IMR-90 (cell line): ENCODE measurements at regions not wholly inside any gene's neighbourhood (a gene's known extent, or its start where the extent isn't known, plus 50 kb on each side); places are given as distances from the start of the nearest gene placed in this dataset.

ENCODE experiments used
- ATAC-seq: fragments of 200-7000 bp; cut with Tn5 transposase; 2 replicates; pipeline ENCODE4 v1.9.1; 2020; ENCODE audit warnings: low read depth, mild to moderate bottlenecking, moderate library complexity
- BruUV-seq: library from RNA; stranded (reverse); fragments of 400-500 nt; replicated peaks from 2 replicates; lab custom pipeline; 2021; lab: Mats Ljungman, UMichigan
- CTCF ChIA-PET: fragments of 300-600 bp; formaldehyde crosslinking; extraction: SDS; loops from one replicate; lab custom pipeline; 2021; ENCODE audit warnings: antibody characterized with exemption; lab: Yijun Ruan, JAX
- POLR2A ChIA-PET: fragments of 300-600 bp; sonication (Branson Sonifier 250); formaldehyde crosslinking; loops from one replicate; lab custom pipeline; 2022; ENCODE audit warnings: antibody characterized with exemption; ENCODE audit not compliant: unreplicated experiment; lab: Charles Lee
- DNase-seq: peaks from one replicate; pipeline ENCODE4 v3.0.0; 2013
- H2AFZ ChIP-seq: replicated peaks from 2 replicates; pipeline ENCODE3; 2013; ENCODE audit warnings: low read length, mild to moderate bottlenecking; ENCODE audit not compliant: poor library complexity
- H2AK5ac ChIP-seq: 2 replicates; pipeline ENCODE4 v1.6.1; 2013; ENCODE audit warnings: low read depth, low read length, inconsistent platforms
- H2AK9ac ChIP-seq: replicated peaks from 2 replicates; pipeline ENCODE3; 2013; ENCODE audit warnings: mild to moderate bottlenecking, low read depth, low read length, moderate library complexity; ENCODE audit not compliant: poor library complexity
- H2BK120ac ChIP-seq: 2 replicates; pipeline ENCODE4 v1.6.1; 2013; ENCODE audit warnings: low read depth, low read length, inconsistent platforms
- H2BK15ac ChIP-seq: 3 replicates; pipeline ENCODE4 v1.6.1; 2013; ENCODE audit warnings: low read depth, low read length, inconsistent platforms
- H2BK20ac ChIP-seq: 2 replicates; pipeline ENCODE4 v1.6.1; 2013; ENCODE audit warnings: low read depth, mild to moderate bottlenecking, inconsistent platforms, low read length, moderate library complexity
- H2BK5ac ChIP-seq: 2 replicates; pipeline ENCODE4 v1.6.1; 2013; ENCODE audit warnings: mild to moderate bottlenecking, low read depth, low read length, inconsistent platforms; ENCODE audit not compliant: poor library complexity, severe bottlenecking
- H3K14ac ChIP-seq: replicated peaks from 2 replicates; pipeline ENCODE4 v1.6.1; 2013; ENCODE audit warnings: low read depth, low read length, inconsistent platforms
- H3K18ac ChIP-seq: 2 replicates; pipeline ENCODE4 v1.6.1; 2013; ENCODE audit warnings: low read depth, low read length, control low read depth
- H3K23ac ChIP-seq: 2 replicates; pipeline ENCODE4 v1.6.1; 2013; ENCODE audit warnings: low read depth, low read length, inconsistent platforms
- H3K27ac ChIP-seq: 2 replicates; pipeline ENCODE4 v1.5.1; 2013; ENCODE audit warnings: mild to moderate bottlenecking, control low read depth, low read length; ENCODE audit not compliant: insufficient read depth
- H3K27me3 ChIP-seq: 2 replicates; pipeline ENCODE4 v1.6.1; 2013; ENCODE audit warnings: low read length; ENCODE audit not compliant: control insufficient read depth, insufficient read depth
- H3K36me3 ChIP-seq: 2 replicates; pipeline ENCODE4 v1.6.1; 2013; ENCODE audit warnings: low read length, mixed read lengths; ENCODE audit not compliant: control insufficient read depth, insufficient read depth
- H3K4ac ChIP-seq: 2 replicates; pipeline ENCODE4 v1.6.1; 2013; ENCODE audit warnings: low read depth, low read length, inconsistent platforms
- H3K4me1 ChIP-seq: 2 replicates; pipeline ENCODE4 v1.6.1; 2013; ENCODE audit warnings: low read length, mixed read lengths; ENCODE audit not compliant: control insufficient read depth, insufficient read depth
- H3K4me2 ChIP-seq: 2 replicates; pipeline ENCODE4 v1.6.1; 2013; ENCODE audit warnings: low read depth, mild to moderate bottlenecking, control low read depth, low read length, moderate library complexity
- H3K4me3 ChIP-seq: 2 replicates; pipeline ENCODE4 v1.5.1; 2013; ENCODE audit warnings: low read depth, mild to moderate bottlenecking, control low read depth, low read length, moderate library complexity; ENCODE audit not compliant: insufficient read depth
- H3K56ac ChIP-seq: 2 replicates; pipeline ENCODE4 v1.6.1; 2013; ENCODE audit warnings: low read length, inconsistent platforms; ENCODE audit not compliant: insufficient read depth; ENCODE audit errors: extremely low read depth
- H3K79me1 ChIP-seq, 2 experiments: 2 replicates each; pipeline ENCODE4 v1.6.1; 2013; ENCODE audit warnings: low read length in 2 of 2, inconsistent platforms in 1 of 2, low read depth in 1 of 2
- H3K9ac ChIP-seq: 2 replicates; pipeline ENCODE4 v1.6.1; 2013; ENCODE audit warnings: low read depth, low read length, control low read depth
- H3K9me1 ChIP-seq: 2 replicates; pipeline ENCODE4 v1.6.1; 2013; ENCODE audit warnings: low read length, inconsistent platforms; ENCODE audit not compliant: insufficient read depth
- H3K9me3 ChIP-seq: 2 replicates; pipeline ENCODE4 v1.6.1; 2013; ENCODE audit warnings: low read length; ENCODE audit not compliant: control insufficient read depth, insufficient read depth
- H4K20me1 ChIP-seq: 2 replicates; pipeline ENCODE4 v1.6.1; 2013; ENCODE audit warnings: low read length, inconsistent platforms; ENCODE audit not compliant: insufficient read depth
- H4K5ac ChIP-seq: 2 replicates; pipeline ENCODE4 v1.6.1; 2013; ENCODE audit warnings: mild to moderate bottlenecking, low read depth, low read length, control low read depth
- H4K8ac ChIP-seq, 2 experiments: 2 replicates each; pipeline ENCODE4 v1.6.1; 2013; ENCODE audit warnings: low read depth in 2 of 2, low read length in 2 of 2, control low read depth in 1 of 2, inconsistent platforms in 1 of 2
- H4K91ac ChIP-seq: 2 replicates; pipeline ENCODE4 v1.6.1; 2013; ENCODE audit warnings: low read depth, low read length, inconsistent platforms; ENCODE audit not compliant: insufficient read depth
- BHLHE40 ChIP-seq: fragments of 150-350 bp; IDR thresholded peaks from 2 replicates; pipeline ENCODE4 v1.6.1; 2016; ENCODE audit warnings: mild to moderate bottlenecking, low read depth, low read length
- CEBPB ChIP-seq: IDR thresholded peaks from 2 replicates; pipeline ENCODE4 v1.6.1; 2012; ENCODE audit warnings: low read depth, low read length, improper control_type of control experiment
- CHD1 ChIP-seq: IDR thresholded peaks from 2 replicates; pipeline ENCODE4 v1.6.1; 2012; ENCODE audit warnings: low read depth, low read length, improper control_type of control experiment
- CTCF ChIP-seq: conservative IDR thresholded peaks from 2 replicates; pipeline ENCODE4 v1.5.1; 2012; ENCODE audit warnings: mild to moderate bottlenecking, low read depth, low read length, improper control_type of control experiment
- ELK1 ChIP-seq: fragments of 150-350 bp; IDR thresholded peaks from 2 replicates; pipeline ENCODE4 v1.6.1; 2016; ENCODE audit warnings: low read depth, mild to moderate bottlenecking, low read length, moderate library complexity, borderline replicate concordance
- FOS ChIP-seq: fragments of 150-350 bp; IDR thresholded peaks from 2 replicates; pipeline ENCODE4 v1.6.1; 2016; ENCODE audit warnings: low read depth, low read length
- MAFK ChIP-seq: IDR thresholded peaks from 2 replicates; pipeline ENCODE4 v1.6.1; 2012; ENCODE audit warnings: low read depth, low read length, improper control_type of control experiment
- MAZ ChIP-seq: IDR thresholded peaks from 2 replicates; pipeline ENCODE4 v1.6.1; 2012; ENCODE audit warnings: low read depth, mild to moderate bottlenecking, low read length, improper control_type of control experiment, moderate library complexity, borderline replicate concordance
- MXI1 ChIP-seq: IDR thresholded peaks from 2 replicates; pipeline ENCODE4 v1.6.1; 2012; ENCODE audit warnings: low read depth, mild to moderate bottlenecking, low read length, moderate library complexity, borderline replicate concordance
- NFE2L2 ChIP-seq: fragments of 150-350 bp; IDR thresholded peaks from 2 replicates; pipeline ENCODE4 v1.6.1; 2016; ENCODE audit warnings: low read depth, mild to moderate bottlenecking, low read length
- POLR2A ChIP-seq: IDR thresholded peaks from 2 replicates; pipeline ENCODE4 v1.6.1; 2012; ENCODE audit warnings: mild to moderate bottlenecking, low read depth, low read length
- RAD21 ChIP-seq: IDR thresholded peaks from 2 replicates; pipeline ENCODE4 v1.6.1; 2012; ENCODE audit warnings: low read length, improper control_type of control experiment
- RCOR1 ChIP-seq: IDR thresholded peaks from 2 replicates; pipeline ENCODE4 v1.6.1; 2012; ENCODE audit warnings: mild to moderate bottlenecking, low read length, improper control_type of control experiment; ENCODE audit not compliant: insufficient replicate concordance
- RFX5 ChIP-seq: IDR thresholded peaks from 2 replicates; pipeline ENCODE4 v1.8.0; 2012; ENCODE audit warnings: low read depth, mild to moderate bottlenecking, low read length, moderate library complexity
- SMC3 ChIP-seq: fragments of 150-350 bp; IDR thresholded peaks from 2 replicates; pipeline ENCODE4 v1.6.1; 2016; ENCODE audit warnings: low read depth, mild to moderate bottlenecking, antibody characterized with exemption, low read length, moderate library complexity
- USF2 ChIP-seq: fragments of 150-350 bp; IDR thresholded peaks from 2 replicates; pipeline ENCODE4 v1.6.1; 2017; ENCODE audit warnings: mild to moderate bottlenecking, antibody characterized with exemption, low read length, low read depth
- WGBS, 2 experiments: methylation state at CpG; one replicate each; pipeline versions ENCODE4 v1.1.5 to v1.1.7; 2013; ENCODE audit warnings: missing lambda C conversion rate in 2 of 2; ENCODE audit not compliant: insufficient read length in 1 of 2; ENCODE audit errors: extremely low coverage in 2 of 2; 5-methylcytosine and 5-hydroxymethylcytosine counted together
- dilution Hi-C: fragments of 300-500 bp; cut with HindIII; formaldehyde crosslinking; loops from one replicate; pipeline ENCODE4 v1.14.3; 2018; ENCODE audit warnings: low sequenced_read_pairs; ENCODE audit not compliant: unreplicated experiment
- in situ Hi-C: fragments of 300-500 bp; cut with MboI; formaldehyde crosslinking; loops from 3 replicates; pipeline ENCODE4 v1.14.3; 2019; ENCODE audit warnings: low sequenced_read_pairs, inconsistent platforms, mixed read lengths
- intact Hi-C: fragments of 100-400 bp; cut with micrococcal nuclease; formaldehyde crosslinking; loops from 2 replicates; pipeline ENCODE4 v1.10.0; 2022

- intact Hi-C loops (no loop called here), in situ Hi-C loops (no loop called here), dilution Hi-C loops (no loop called here)
- POLR2A ChIA-PET, result interaction anchor here (0.6 kb wide), 1 partner anchor 19 kb away, joined by 5 read pairs; no protein-coding TSS in a partner anchor
- no TSS peak for BruUV-seq
- H3K4ac ChIP-seq, result no peak overlapping the region
- H2BK5ac ChIP-seq, result no peak overlapping the region
- ATAC-seq (no peak), DNase-seq (no peak)
- no peak overlapping the region for H3K23ac ChIP-seq
- no peak overlapping the region for H3K56ac ChIP-seq
- no CpG with 5 or more reads among the region's 2 CpGs for WGBS, 2 experiments
- CTCF ChIA-PET, result no interaction called here
- no peak overlapping the region for H3K18ac ChIP-seq
- no peak overlapping the region for H2BK15ac ChIP-seq
- H3K79me1 ChIP-seq, result no peaks in the 10 kb centered on the region
- no peaks in the 10 kb centered on the region for H3K9me1 ChIP-seq
- no peak overlapping the region for H3K14ac ChIP-seq
- H3K4me1 ChIP-seq, result no peaks in the 10 kb centered on the region
- H2AK5ac ChIP-seq, result no peak overlapping the region
- H3K4me3 ChIP-seq, result no peak overlapping the region
- H2BK20ac ChIP-seq, result no peak overlapping the region
- H4K8ac ChIP-seq, result no peak overlapping the region
- TF ChIP-seq RFX5 (no peak), USF2 (no peak), SMC3 (no peak), MAFK (no peak), CTCF (no peak), ELK1 (no peak), CEBPB (no peak), RAD21 (no peak), CHD1 (no peak), BHLHE40 (no peak), FOS (no peak), MXI1 (no peak), MAZ (no peak), NFE2L2 (no peak), RCOR1 (no peak), POLR2A (no peak)
- no peak overlapping the region for H4K91ac ChIP-seq
- H3K9ac ChIP-seq, result no peak overlapping the region
- H3K27me3 ChIP-seq, result no peaks in the 10 kb centered on the region; the same call in 1 of the 2 replicates
- H4K5ac ChIP-seq, result no peak overlapping the region
- no peaks in the 10 kb centered on the region for H3K36me3 ChIP-seq
- no peak overlapping the region for H3K27ac ChIP-seq
- no peak overlapping the region for H3K4me2 ChIP-seq
- no peak overlapping the region for H2AFZ ChIP-seq
- no peaks in the 10 kb centered on the region for H3K9me3 ChIP-seq
- H2BK120ac ChIP-seq, result no peak overlapping the region
- H4K20me1 ChIP-seq, result no peaks in the 10 kb centered on the region
- H2AK9ac ChIP-seq, result no peak overlapping the region
Observed at GRCh38 chrX:22467571-22467970, 194.9 kb downstream of the CBLL2 start.
